ENCODE measurements at regions not wholly inside any gene's neighbourhood (a gene's known extent, or its start where the extent isn't known, plus 50 kb on each side); places are given as distances from the start of the nearest gene placed in this dataset.

GRCh38 chr5:147062427-147062826, 172.4 kb upstream of the STK32A start:
- TF ChIP-seq CTCF (IDR thresholded peaks at IDR 0.05; ENCODE audit: poor library complexity), result no peak
- no peak for TF ChIP-seq EZH2 (IDR thresholded peaks at IDR 0.05; ENCODE audit: borderline replicate concordance)
